ENCODE measurements at regions not wholly inside any gene's neighbourhood (a gene's known extent, or its start where the extent isn't known, plus 50 kb on each side); places are given as distances from the start of the nearest gene placed in this dataset.

- Histone ChIP-seq H3K4me1 (ENCODE audit: control insufficient read depth in 2 of 2, insufficient read depth in 2 of 2, low read length in 2 of 2) (no peaks in the 10 kb centered on the region), H2AFZ (ENCODE audit: insufficient read depth, low read depth, low read length, poor library complexity, severe bottlenecking) (no peak overlapping the region), H3K79me2 (ENCODE audit: control insufficient read depth, insufficient read depth, low read length) (no peaks in the 10 kb centered on the region), H3K36me3 (replicated peaks in 1 of 2; ENCODE audit: control extremely low read depth in 1 of 2, control insufficient read depth in 1 of 2, extremely low read depth in 1 of 2, insufficient read depth in 2 of 2, low read length in 1 of 2) (no peaks in the 10 kb centered on the region), H3K27ac (ENCODE audit: low read length in 2 of 2) (no peak overlapping the region), H3K27me3 (replicated peaks in 1 of 4; ENCODE audit: control extremely low read depth in 1 of 4, control insufficient read depth in 3 of 4, insufficient read depth in 4 of 4, low read length in 3 of 4) (peaks cover 0 to 4% (median 3%) of the 10 kb centered on the region in 4 experiments), H3K4me2 (replicated peaks; ENCODE audit: low read depth, low read length, poor library complexity, severe bottlenecking) (no peak overlapping the region), H4K20me1 (ENCODE audit: control insufficient read depth, insufficient read depth, low read length, poor library complexity, severe bottlenecking) (no peaks in the 10 kb centered on the region), H3K9me3 (ENCODE audit: control extremely low read depth in 1 of 3, control insufficient read depth in 2 of 3, insufficient read depth in 1 of 3, low read length in 2 of 3) (no peaks in the 10 kb centered on the region), H3K4me3 (ENCODE audit: control extremely low read depth in 1 of 5, extremely low read depth in 1 of 5, insufficient read depth in 1 of 5, low read depth in 2 of 5, low read length in 4 of 5) (no peak overlapping the region), H3K9ac (ENCODE audit: low read length) (no peak overlapping the region)
- Mint-ChIP-seq H3K4me1 (no peaks in the 10 kb centered on the region), H3K27ac (no peak overlapping the region), H3K27me3 (peaks cover 11% of the 10 kb centered on the region), H3K4me3 (no peak overlapping the region), H3K9me3 (ENCODE audit: insufficient read depth) (peaks cover 5% of the 10 kb centered on the region)
- ChIA-PET CTCF (no interaction called here), POLR2A (no interaction called here)
- TF ChIP-seq EZH2 (IDR thresholded peaks at IDR 0.05; ENCODE audit: borderline replicate concordance, insufficient read depth, low read depth, low read length, poor library complexity, severe bottlenecking): no peak
- no peak for TF ChIP-seq CTCF (IDR thresholded peaks at IDR 0.05)
- 100% methylated on average over 1 of the region's 2 CpGs for WGBS (ENCODE audit: insufficient coverage)
- ATAC-seq (ENCODE audit: low read depth) (no peak), DNase-seq (no peak)
- intact Hi-C loops (cut with micrococcal nuclease): no loop called here
Measured at GRCh38 chrX:9183481-9183880, 149.6 kb upstream of the FAM9B start.

GRCh38 chrX:9184211-9184610 is 150.3 kb upstream of the FAM9B start:
- H3K27me3 Mint-ChIP-seq: peaks cover 11% of the 10 kb centered on the region
- intact Hi-C loops (cut with micrococcal nuclease): no loop called here
- Histone ChIP-seq H4K20me1 (ENCODE audit: control insufficient read depth, insufficient read depth, low read length, poor library complexity, severe bottlenecking) (no peaks in the 10 kb centered on the region), H3K4me2 (replicated peaks; ENCODE audit: low read depth, low read length, poor library complexity, severe bottlenecking) (no peak overlapping the region), H3K4me3 (ENCODE audit: control extremely low read depth in 1 of 5, extremely low read depth in 1 of 5, insufficient read depth in 1 of 5, low read depth in 2 of 5, low read length in 4 of 5) (no peak overlapping the region), H3K79me2 (ENCODE audit: control insufficient read depth, insufficient read depth, low read length) (no peaks in the 10 kb centered on the region), H3K9ac (ENCODE audit: low read length) (no peak overlapping the region), H3K4me1 (ENCODE audit: control insufficient read depth in 2 of 2, insufficient read depth in 2 of 2, low read length in 2 of 2) (no peaks in the 10 kb centered on the region), H3K27ac (ENCODE audit: low read length in 2 of 2) (no peak overlapping the region), H2AFZ (ENCODE audit: insufficient read depth, low read depth, low read length, poor library complexity, severe bottlenecking) (no peak overlapping the region), H3K36me3 (replicated peaks in 1 of 2; ENCODE audit: control extremely low read depth in 1 of 2, control insufficient read depth in 1 of 2, extremely low read depth in 1 of 2, insufficient read depth in 2 of 2, low read length in 1 of 2) (no peaks in the 10 kb centered on the region), H3K27me3 (replicated peaks in 1 of 4; ENCODE audit: control extremely low read depth in 1 of 4, control insufficient read depth in 3 of 4, insufficient read depth in 4 of 4, low read length in 3 of 4) (peaks cover 0 to 4% (median 3%) of the 10 kb centered on the region in 4 experiments), H3K9me3 (ENCODE audit: control extremely low read depth in 1 of 3, control insufficient read depth in 2 of 3, insufficient read depth in 1 of 3, low read length in 2 of 3) (no peaks in the 10 kb centered on the region)
- ATAC-seq (ENCODE audit: low read depth) (no peak), DNase-seq (no peak)
- no CpG with 5 or more reads among the region's 4 CpGs for WGBS (ENCODE audit: insufficient coverage)
- no peak overlapping the region for H3K27ac Mint-ChIP-seq
- TF ChIP-seq CTCF (IDR thresholded peaks at IDR 0.05) (no peak), EZH2 (IDR thresholded peaks at IDR 0.05; ENCODE audit: borderline replicate concordance, insufficient read depth, low read depth, low read length, poor library complexity, severe bottlenecking) (no peak)
- no peak overlapping the region for H3K4me3 Mint-ChIP-seq
- CTCF ChIA-PET: no interaction called here
- POLR2A ChIA-PET: no interaction called here
- H3K9me3 Mint-ChIP-seq (ENCODE audit: insufficient read depth): no peaks in the 10 kb centered on the region
- H3K4me1 Mint-ChIP-seq: no peaks in the 10 kb centered on the region

Measured in B cell (primary cell).